ENCODE measurements at regions not wholly inside any gene's neighbourhood (a gene's known extent, or its start where the extent isn't known, plus 50 kb on each side); places are given as distances from the start of the nearest gene placed in this dataset.

DNA sequence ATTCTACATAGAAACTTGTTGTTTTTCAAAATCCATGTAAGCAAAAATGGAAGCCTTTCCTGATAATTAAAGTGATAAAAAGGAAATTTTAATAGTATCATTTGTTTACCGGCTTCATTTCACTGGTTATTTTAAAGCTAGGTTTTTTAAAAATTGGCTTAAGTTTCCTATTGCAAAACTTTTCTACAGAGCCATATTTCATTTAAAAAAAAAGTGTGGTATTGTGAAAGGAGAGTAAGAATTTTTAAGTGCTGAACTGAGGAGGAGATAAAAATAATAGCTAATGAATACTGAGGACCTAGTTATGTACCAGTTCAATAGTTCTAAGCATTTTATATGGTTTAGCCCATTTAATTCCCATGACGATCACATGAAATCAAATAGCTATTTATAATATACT lies 172.2 kb upstream of the COL1A2 start:
- ATAC-seq (ENCODE audit: low read depth) (no peak), DNase-seq (no peak)
- no peak overlapping the region for H3K4ac ChIP-seq (ENCODE audit: low read depth, low read length)
- no peaks in the 10 kb centered on the region for H3K9me1 ChIP-seq (ENCODE audit: insufficient read depth, low read length)
- no peak overlapping the region for H2BK120ac ChIP-seq (ENCODE audit: low read depth, low read length)
- dilution Hi-C loops (cut with HindIII; ENCODE audit: low sequenced_read_pairs, unreplicated experiment), result no loop called here
- no peaks in the 10 kb centered on the region for H4K20me1 ChIP-seq (ENCODE audit: insufficient read depth, low read length)
- no peaks in the 10 kb centered on the region for H3K79me1 ChIP-seq (ENCODE audit: low read depth in 1 of 2, low read length in 2 of 2)
- H3K9me3 ChIP-seq (ENCODE audit: control insufficient read depth, insufficient read depth, low read length), result no peaks in the 10 kb centered on the region
- TF ChIP-seq ELK1 (IDR thresholded peaks at IDR 0.05; ENCODE audit: borderline replicate concordance, low read depth, low read length) (no peak), CEBPB (IDR thresholded peaks at IDR 0.05; ENCODE audit: low read depth, low read length) (peak; percentile 7; the same call in 1 of the 2 replicates), CHD1 (IDR thresholded peaks at IDR 0.05; ENCODE audit: low read depth, low read length) (no peak), BHLHE40 (IDR thresholded peaks at IDR 0.05; ENCODE audit: low read depth, low read length) (no peak), RCOR1 (IDR thresholded peaks at IDR 0.05; ENCODE audit: insufficient replicate concordance, low read length) (no peak)
- no peak overlapping the region for H3K18ac ChIP-seq (ENCODE audit: low read depth, low read length)
- in situ Hi-C loops (cut with MboI; ENCODE audit: low sequenced_read_pairs), result loop anchor here (10.0 to 25.0 kb wide), 2 partner anchors 508 to 985 kb away; partner anchors contain the start of genes HEPACAM2 and VPS50
- H3K4me1 ChIP-seq (ENCODE audit: control insufficient read depth, insufficient read depth, low read length), result peaks cover 5% of the 10 kb centered on the region
- no peak overlapping the region for H4K5ac ChIP-seq (ENCODE audit: low read depth, low read length)
- H2BK15ac ChIP-seq (ENCODE audit: low read depth, low read length), result no peak overlapping the region
- H4K8ac ChIP-seq (ENCODE audit: low read depth in 2 of 2, low read length in 2 of 2), result no peak overlapping the region
- H2AK5ac ChIP-seq (ENCODE audit: low read depth, low read length), result no peak overlapping the region
- H3K4me2 ChIP-seq (ENCODE audit: low read depth, low read length), result no peak overlapping the region
- no CpG with 5 or more reads among the region's 2 CpGs for WGBS, 2 experiments (ENCODE audit: extremely low coverage in 2 of 2, insufficient read length in 1 of 2)
- no peak overlapping the region for H3K27ac ChIP-seq (ENCODE audit: insufficient read depth, low read length)
- H2AK9ac ChIP-seq (replicated peaks; ENCODE audit: low read depth, low read length, poor library complexity), result no peak overlapping the region
- H2BK5ac ChIP-seq (ENCODE audit: low read depth, low read length, poor library complexity, severe bottlenecking), result no peak overlapping the region
- no peak overlapping the region for H4K91ac ChIP-seq (ENCODE audit: insufficient read depth, low read depth, low read length)
- no peak overlapping the region for H2AFZ ChIP-seq (replicated peaks; ENCODE audit: low read length, poor library complexity)
- H3K27me3 ChIP-seq (ENCODE audit: control insufficient read depth, insufficient read depth, low read length), result no peaks in the 10 kb centered on the region
- no peak overlapping the region for H3K9ac ChIP-seq (ENCODE audit: low read depth, low read length)
- no peak overlapping the region for H3K23ac ChIP-seq (ENCODE audit: low read depth, low read length)
- no peak overlapping the region for H3K14ac ChIP-seq (replicated peaks; ENCODE audit: low read depth, low read length)
- ChIA-PET CTCF (interaction anchor here (0.6 to 1.3 kb wide), 10 partner anchors 9 to 1241 kb away, joined by 3 to 8 read pairs (median 4); no protein-coding TSS in a partner anchor), POLR2A (ENCODE audit: unreplicated experiment) (interaction anchor here (0.6 kb wide), 1 partner anchor 334 kb away, joined by 4 read pairs; no protein-coding TSS in a partner anchor)
- no peak overlapping the region for H3K56ac ChIP-seq (ENCODE audit: extremely low read depth, insufficient read depth, low read length)
- no peak overlapping the region for H3K4me3 ChIP-seq (ENCODE audit: insufficient read depth, low read depth, low read length)
- no peak overlapping the region for H2BK20ac ChIP-seq (ENCODE audit: low read depth, low read length)
- H3K36me3 ChIP-seq (ENCODE audit: control insufficient read depth, insufficient read depth, low read length), result no peaks in the 10 kb centered on the region
- intact Hi-C loops (cut with micrococcal nuclease), result loop anchor here (5.0 to 10.0 kb wide), 5 partner anchors 300 to 1048 kb away; partner anchors contain the start of gene GNG11
- BruUV-seq (replicated peaks), result no TSS peak

Data from IMR-90 (cell line).